HG03097 (cell line): ENCODE measurements at regions not wholly inside any gene's neighbourhood (a gene's known extent, or its start where the extent isn't known, plus 50 kb on each side); places are given as distances from the start of the nearest gene placed in this dataset.
"Not testable (repeated sequence)": the region's sequence is repeated elsewhere in the genome, so short reads cannot be mapped to it uniquely, and the experiment has no call there.

Source experiments
- ATAC-seq: cut with Tn5 transposase; IDR thresholded peaks from one replicate; pipeline ENCODE4 v1.9.1; 2021; ENCODE audit not compliant: unreplicated experiment, low FRiP score

DNA sequence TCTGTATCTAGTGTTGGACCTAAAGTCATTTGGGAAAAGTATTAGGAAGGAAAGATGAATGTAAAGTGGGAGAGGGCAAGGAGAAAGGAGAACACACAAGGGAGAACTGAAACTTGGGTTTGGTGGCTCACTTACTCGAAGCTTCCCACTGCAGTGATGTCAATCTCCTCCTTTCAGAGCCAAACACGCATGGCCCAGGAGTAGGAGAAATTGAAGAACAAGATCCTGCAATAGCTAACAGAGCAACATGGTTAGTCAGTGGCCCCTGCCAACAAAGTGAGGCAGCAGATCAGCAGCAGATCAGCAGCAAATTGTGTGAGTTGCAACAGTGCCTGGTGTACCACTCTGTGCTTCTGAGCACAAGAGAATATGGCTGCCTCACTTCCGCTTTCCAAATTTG is 366.4 kb downstream of the PSAT1 start:
- no peak for ATAC-seq

DNA sequence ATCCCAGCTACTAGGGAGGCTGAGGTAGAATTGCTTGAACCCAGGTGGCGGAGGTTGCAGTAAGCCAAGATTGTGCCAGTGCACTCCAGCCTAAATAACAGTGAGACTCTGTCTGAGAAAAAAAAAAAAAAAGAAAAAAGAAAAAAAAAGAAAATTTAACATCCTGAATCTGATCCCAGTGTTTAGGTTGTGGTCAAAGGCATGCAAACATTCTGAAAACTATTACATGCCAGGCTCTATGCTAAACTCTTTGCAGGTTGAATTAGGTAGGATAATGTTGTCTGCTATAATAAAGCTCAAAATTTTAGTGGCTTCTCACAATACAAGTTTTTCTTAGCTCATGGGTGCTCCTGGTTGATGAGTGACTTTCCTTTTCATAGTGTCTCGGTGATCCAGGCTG is 367.4 kb downstream of the PSAT1 start:
- no peak for ATAC-seq

DNA sequence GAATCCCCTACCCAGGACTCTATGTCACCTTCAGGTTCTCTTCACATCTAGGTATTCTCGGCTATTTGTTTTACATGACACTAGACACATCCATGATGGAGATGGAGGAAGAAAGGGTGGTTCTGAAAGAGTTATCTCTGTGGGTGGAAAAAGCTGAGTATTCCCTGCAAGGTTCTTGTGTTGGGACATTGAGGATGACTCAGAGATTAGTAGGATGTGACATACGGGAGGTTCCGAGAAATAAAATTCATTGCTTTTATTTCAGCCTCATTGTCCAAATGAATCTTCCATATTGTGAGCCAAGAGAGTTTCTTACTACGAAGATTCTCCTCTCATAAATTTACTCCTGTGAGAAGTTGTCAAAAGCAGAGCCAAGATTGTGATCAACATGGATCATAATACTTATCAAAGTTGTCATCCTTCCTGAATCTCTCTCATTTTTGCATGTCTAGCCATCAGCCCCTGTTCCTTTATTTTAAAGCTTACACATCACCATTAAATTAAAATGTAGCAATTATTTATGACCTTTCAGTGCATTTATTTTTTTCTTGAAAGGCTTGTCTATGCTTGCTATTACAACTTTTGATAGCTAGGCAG is 370.0 kb downstream of the PSAT1 start:
- no peak for ATAC-seq

DNA sequence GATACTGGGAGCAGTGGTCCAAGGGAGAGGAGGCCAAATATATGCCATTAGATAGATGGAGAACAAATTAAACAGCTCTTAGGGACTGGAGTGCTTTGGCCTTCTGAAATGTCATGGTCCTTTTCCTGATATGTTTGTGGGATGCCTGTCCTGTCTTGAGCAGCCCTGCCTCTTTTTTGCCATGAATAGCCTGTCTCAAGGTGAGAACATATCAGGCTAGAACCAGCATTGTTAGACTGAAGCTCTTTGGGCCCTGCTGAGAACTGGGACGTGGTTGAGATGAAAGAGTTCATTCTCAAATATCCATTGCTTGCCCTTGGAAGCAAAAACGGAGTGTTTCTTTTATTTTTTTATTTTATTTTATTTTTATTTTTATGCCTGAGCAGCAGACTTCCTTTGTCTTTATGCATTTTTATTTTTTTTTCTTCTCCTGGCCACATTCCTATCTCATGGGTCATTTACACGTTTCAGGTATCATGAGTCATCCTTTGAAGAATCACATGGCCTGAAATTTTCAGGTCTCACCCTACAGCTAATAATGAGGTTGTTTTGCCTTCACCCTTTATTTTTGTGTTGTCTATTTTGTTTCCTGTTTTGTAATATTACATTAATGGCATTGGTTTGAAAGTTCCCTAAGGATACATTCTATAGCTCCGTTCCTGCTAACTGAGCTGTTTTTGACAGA is 371.4 kb downstream of the PSAT1 start:
- no peak for ATAC-seq

DNA sequence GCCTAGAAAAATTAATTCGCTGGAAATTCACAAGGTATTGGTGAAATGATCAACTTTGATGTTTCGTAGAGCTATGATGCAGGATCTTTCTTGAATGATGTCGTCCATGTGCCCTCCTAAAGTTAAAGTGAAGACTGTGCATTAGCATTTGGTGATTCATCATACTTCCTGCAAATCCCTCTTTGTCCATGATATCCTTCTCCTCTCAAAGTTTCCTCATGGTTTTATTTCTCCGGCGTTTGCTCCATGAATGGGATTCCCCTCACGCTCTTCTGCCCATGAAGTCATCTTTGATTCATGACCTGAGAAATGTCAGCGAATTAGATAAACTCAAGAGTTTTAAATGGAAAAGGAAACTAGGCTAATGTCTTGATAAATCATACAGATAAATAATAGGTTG is 372.7 kb downstream of the PSAT1 start:
- ATAC-seq: no peak

DNA sequence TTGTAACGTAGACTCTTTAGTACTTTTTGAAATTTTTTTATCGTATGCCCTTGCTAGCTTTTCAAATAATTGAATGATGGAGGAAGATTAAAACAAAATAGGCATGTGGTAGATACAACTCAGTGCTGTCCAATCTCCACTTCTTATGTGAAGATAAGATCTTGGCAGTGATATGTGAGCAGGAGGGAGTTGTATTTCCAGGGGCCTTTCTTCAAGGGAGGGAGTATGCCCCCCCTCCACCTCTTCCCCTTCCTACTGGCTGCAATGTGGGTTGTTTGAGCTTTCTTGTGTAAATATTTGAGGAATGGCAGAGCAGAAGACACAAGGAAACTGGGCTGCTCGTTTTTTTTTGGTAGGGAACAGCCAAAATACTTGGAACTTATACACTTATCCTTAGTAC is 374.9 kb downstream of the PSAT1 start:
- no peak for ATAC-seq

DNA sequence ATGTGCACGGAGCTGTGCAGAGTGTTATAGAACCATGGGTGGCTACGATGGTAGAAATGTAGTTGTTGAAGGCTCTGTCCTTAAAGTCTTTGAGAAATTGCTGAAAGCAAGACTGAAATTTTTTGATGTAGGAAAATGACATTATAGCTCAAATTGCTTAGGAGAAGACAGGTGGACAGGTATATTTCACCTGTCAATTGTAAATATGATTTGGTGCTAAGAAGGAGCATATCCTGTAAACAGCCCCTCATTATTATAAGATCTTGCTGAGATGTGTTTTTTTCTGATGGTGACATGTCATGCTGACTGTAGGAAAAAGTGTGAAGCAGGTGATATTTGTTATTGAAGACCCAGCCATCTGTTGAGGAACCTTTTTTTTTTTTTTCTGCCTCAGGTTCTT is 377.9 kb downstream of the PSAT1 start:
- ATAC-seq: no peak

DNA sequence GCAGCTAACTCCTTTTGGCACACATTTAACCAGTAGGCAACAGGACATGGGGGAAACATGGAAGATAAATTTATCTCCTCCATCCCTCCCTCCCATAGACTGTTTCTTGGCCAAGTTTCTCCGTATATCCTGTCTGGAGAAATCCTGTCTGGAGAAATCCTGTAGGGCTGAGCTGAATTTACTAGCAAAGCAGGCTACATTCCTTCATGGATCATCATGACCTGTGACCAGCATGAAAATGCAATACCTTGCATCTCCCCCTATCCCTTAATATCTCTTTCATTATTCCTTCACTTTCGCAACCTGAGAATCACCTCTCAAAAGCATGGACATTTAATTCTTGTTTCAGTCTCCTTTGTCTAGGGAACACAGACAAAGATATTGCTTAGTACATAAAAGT is 379.1 kb downstream of the PSAT1 start:
- ATAC-seq: no peak

DNA sequence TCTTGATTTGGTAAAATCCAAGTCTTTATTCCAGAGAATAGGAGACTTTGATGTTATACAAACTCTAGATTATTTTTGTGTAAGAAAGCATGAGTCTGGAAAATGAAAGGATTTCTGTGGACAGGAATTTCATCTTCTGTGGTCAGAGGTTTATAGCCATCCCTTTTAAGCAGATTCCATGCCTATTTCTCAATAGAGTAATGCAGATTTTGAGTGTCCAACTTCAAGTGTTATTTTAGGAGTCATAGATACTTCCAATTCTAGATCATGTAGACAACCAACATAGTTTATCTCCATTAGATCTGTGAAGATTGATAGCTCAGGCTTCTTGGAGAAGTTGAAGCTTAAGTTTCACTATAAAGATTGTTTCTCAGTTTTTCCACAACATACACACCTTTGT is 379.7 kb downstream of the PSAT1 start:
- ATAC-seq: no peak

DNA sequence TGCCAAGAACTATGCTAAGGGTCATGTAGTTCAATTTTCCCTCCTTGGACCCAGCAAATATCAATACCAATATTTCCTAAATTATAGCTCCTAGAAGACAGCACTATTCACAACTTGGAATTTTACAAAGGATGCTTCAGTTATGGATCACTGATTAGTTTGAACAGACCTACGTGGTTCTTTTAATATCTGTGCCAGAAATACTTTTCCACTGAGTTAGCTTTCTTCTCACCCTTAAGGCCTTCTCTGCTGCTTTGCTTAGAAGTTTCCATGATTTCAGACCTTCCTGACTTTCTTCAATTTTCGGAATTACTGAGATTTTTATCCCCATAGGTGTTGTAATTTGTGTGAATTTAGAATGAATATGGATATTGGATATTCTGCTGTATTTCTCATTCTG is 380.4 kb downstream of the PSAT1 start:
- no peak for ATAC-seq

DNA sequence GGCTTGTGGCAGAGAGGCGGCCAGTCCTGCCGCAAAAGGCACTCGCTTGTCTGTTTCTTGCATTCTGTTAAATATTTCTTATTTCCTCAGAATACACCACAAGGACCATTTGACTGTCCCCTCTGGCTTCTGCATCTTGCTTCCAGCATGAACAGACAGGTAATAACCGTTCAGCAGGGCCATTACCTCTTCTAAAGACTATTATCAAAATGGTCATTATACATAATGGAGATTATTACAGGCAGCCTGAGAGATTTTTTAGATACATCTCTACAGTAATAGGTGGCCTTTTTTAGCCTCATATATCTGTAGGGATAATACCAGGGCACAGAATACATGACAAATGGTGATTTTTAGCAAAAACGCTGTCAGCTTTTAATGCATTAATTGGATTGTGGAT is 382.0 kb downstream of the PSAT1 start:
- ATAC-seq: no peak

DNA sequence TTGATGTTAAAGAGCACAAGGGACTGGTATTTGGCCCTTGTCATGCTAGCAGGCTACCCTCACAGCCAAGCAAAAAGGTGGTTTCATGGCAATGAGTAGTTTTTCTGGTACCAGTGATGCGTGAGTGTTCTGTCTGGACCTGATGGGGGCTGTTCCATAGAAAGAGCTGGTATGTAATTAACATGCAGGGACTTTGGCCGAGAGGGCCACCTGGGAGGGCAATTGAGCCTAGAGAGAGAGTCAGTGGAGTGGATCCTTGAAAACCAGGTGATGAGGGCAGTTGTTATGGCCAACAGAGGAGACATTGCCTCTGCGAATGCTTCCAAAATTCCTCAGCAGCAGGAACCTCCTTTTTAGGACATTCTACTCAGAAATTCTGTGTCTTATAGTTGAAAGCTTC is 383.3 kb downstream of the PSAT1 start:
- ATAC-seq: no peak

DNA sequence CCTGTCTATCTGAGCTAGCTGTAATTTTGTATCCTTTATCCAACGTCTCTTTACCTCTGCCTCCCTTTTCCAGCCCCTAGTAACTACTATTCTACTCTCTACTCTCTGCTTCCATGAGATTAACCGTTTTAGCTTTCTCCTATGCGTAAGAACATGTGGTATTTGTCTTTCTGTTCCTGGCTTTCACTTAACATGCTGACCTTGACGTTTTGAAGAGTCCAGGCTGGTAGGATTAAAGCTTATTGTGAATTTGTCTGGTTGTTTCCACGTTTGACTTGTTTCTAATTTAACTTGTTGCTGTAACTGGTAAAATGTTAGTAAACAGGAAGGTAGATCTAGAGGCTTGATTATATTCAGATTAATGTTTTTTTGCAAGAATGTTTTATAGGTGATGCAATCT is 385.3 kb downstream of the PSAT1 start:
- no peak for ATAC-seq

DNA sequence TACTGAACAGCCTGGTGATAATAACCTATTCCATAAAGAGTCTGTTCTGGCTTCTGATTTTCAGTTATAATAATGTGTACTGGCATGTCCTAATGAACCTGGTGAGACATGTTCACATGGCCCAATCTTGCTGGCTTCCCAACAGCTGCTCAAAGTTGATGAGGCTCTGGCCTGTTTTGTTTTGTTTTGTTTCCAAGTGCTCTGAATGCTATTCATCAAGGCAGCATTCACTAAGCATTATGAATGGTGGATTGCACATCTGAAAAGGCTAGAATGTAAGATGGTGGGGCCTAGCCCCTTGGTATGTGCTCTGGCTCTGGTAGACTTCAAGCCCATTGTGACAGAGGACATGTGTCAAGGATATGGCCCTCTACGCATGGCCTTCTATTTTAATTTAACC is 388.5 kb downstream of the PSAT1 start:
- no peak for ATAC-seq

DNA sequence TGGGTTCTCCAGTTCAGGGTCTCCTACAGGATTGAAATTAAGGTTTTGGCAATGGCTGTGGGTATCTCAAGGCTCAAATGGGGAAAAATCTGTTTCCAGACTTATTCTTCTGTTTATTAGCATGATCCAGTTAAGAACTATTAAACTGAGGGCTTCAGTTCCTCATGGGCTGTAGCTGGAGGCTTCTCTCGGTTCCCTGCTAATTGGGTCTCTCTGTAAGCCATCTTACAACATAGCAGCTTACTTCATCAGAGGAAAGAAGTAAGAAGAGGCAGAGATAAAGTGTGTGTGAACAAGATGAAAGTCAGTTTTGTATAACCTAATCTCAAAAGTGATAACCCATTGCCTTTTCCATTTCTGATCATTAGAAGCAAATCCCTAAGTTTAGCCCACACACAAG is 391.9 kb downstream of the PSAT1 start:
- ATAC-seq: no peak

DNA sequence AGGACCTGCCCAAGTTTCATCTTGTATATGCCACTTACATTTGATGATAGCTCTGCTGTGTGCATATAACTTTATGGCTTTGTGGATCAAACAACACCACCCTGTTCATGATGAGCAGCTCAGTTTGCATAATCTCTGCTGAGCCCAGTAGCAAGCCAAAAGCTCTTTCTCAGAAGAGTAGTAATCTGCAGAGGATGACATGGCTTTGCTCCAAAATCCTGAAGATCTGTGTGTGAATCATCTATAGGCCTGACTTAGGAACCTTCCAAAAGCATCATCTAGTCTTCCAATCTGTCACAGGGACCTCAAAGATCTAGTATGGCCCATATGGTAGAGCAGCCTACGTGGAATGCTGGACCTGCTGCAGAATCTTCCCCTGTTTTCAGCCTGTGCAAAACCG is 394.6 kb downstream of the PSAT1 start:
- ATAC-seq: no peak

DNA sequence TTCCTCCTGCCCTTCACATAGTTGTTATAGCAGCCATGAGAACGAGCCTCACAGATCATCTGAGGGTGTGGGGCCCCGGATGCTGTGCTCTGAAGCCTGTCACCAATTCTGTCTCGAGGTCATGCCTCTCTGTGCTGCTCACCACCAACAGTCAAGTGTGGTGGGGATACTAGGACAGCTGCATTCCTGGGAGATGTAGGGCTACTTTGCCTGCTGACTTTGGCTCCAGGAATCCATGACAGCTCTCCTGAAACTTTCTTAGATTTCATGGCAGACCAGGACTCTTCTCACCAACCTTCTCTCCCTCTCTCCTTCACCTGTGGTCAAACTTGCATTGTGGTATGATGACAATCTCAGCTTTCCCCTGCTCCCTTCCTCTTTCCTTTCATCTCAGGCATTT is 395.9 kb downstream of the PSAT1 start:
- no peak for ATAC-seq

DNA sequence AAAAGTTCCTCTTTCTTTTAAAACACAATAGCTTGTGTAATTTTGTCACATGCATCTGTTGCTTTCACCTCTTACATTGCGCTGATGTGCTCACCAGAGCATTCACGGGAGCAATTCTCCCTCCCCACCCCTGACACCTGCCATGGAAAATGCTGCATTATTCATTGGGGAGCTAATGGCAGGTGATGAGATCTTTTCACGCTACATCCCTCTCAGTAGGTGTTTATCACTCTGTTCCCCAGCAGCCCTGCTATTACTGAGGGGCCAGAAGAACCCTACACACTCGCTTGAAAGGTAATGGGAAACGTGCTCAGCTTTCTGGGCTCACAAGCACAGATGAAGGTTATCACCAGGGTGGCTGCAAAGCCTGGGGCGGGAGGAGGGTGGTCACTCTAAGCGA is 398.0 kb downstream of the PSAT1 start:
- ATAC-seq: no peak

DNA sequence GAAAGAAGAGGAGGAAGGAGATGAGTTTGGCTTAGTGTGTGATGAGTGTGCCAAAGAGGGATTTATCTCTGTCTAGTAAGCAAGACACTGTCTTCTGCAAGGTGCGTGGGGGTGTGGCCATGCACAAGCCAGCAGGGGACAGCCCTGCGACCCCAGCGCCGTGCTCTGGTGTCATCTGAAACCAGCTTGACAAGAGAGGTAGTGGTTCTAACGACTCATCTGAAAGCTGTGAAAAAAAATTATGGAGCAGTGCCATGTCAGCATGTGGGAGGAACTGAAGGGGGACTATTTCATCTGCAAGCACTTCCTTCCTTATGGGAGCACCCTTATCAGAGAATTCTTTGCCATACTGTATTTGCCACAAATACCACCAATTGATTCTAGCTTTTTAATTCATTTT is 398.6 kb downstream of the PSAT1 start:
- ATAC-seq: no peak

DNA sequence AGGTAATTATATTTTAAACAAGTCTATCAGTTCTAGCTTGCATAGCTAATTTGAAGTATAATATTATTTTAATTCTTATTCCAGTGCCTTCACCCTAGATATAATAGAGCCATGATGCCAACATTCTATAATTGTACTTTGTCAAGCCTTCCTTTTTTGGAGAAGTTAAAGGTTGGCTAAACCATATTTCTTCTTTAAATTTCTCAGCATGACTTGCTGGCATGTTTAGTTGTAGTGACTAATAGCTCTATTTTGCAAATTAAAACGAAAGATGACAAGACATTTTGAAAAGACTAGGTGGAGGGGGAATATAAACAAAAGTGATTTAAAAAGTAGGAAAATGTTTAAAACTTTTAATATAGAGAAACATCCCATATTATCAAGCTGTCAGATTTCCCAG is 400.7 kb downstream of the PSAT1 start:
- no peak for ATAC-seq

DNA sequence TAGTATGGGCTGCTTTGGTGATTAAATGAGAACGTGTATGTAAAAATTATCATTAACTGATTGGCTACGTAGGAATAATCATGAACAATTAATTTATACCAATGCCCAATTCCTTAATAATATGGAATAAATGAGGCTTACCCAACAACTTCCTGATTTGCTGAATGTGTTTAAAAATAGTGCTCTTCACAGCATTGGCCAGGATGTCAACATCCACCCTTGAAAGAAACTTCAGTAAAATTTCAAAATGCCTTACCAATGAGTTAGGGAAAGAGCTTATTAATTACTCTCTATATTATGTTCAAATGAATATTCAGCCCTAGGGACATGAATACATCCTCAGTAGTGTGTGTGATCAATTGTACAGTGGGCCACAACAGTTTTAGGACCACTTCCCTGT is 401.4 kb downstream of the PSAT1 start:
- ATAC-seq: no peak

DNA sequence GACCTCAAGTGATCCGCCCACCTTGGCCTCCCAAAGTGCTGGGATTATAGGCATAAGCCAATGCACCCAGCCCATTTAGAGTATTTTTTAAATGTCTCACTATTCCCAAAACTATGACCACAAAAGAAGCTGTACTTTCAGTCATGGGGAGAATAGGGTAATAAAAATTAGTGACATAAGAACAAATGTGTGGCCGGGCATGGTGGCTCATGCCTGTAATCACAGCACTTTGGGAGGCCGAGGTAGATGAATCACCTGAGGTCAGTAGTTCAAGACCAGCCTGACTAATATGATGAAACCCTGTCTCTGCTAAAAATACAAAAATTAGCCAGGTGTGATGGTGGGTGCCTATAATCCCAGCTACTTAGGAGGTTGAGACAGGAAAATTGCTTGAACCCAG is 402.3 kb downstream of the PSAT1 start:
- not testable (repeated sequence) for ATAC-seq

DNA sequence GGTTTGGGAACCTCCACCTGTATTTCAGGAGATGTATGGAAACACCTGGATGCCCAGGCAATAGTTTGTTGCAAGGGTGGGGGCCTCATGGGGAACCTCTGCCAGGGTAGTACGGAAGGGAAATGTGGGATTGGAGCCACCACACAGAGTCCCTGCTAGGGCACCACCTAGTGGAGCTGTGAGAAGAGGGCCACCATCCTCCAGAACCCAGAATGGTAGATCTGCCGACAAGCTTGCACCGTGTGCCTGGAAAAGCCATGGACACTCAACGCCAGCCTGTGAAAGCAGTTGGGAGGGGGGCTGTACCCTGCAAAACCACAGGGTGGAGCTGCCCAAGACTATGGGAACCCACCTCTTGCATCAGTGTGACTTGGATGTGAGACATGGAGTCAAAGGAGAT is 407.2 kb downstream of the PSAT1 start:
- not testable (repeated sequence) for ATAC-seq
